ENCODE measurements at regions not wholly inside any gene's neighbourhood (a gene's known extent, or its start where the extent isn't known, plus 50 kb on each side); places are given as distances from the start of the nearest gene placed in this dataset.

DNA sequence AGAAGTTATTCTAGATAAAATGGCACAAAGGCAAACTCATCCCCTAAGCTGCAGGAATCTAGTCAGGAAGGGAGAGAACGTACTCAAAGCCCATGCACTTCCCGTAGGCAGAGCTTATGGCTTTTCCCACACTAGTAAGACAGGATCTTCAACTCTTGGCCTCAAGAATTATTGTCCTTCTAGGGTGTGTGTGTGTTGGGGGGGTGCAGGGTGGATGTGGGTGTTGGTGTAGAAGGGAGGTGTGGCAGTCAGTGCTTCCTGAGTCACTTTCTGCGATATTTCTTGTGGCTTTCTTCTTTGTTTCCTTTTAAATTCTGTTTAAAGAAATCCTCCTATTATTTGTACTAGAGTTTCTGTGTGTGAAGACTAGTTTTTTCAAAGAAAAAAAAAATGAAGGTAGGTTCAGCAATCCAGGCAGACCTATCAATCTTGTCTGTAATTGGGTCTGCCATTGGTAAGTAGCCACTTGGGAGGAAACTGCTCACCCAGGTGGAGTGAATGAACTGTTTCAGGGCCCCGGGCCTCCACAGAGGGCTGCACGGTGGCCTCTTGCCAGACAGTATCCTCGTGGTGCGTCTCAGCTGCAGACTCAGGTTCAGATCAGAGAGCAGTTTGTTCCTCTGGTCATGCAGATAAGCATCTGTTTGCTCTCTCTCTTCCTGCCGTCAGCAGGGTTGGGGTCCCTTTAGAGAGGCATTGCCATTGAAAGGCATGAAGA is 131.9 kb downstream of the NPR3 start:
- TF ChIP-seq, protein P1, sequence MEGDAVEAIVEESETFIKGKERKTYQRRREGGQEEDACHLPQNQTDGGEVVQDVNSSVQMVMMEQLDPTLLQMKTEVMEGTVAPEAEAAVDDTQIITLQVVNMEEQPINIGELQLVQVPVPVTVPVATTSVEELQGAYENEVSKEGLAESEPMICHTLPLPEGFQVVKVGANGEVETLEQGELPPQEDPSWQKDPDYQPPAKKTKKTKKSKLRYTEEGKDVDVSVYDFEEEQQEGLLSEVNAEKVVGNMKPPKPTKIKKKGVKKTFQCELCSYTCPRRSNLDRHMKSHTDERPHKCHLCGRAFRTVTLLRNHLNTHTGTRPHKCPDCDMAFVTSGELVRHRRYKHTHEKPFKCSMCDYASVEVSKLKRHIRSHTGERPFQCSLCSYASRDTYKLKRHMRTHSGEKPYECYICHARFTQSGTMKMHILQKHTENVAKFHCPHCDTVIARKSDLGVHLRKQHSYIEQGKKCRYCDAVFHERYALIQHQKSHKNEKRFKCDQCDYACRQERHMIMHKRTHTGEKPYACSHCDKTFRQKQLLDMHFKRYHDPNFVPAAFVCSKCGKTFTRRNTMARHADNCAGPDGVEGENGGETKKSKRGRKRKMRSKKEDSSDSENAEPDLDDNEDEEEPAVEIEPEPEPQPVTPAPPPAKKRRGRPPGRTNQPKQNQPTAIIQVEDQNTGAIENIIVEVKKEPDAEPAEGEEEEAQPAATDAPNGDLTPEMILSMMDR (conservative IDR thresholded peaks at IDR 0.05; ENCODE audit: low read depth, low read length): no peak
- DNase-seq (ENCODE audit: low read depth): no peak

DNA sequence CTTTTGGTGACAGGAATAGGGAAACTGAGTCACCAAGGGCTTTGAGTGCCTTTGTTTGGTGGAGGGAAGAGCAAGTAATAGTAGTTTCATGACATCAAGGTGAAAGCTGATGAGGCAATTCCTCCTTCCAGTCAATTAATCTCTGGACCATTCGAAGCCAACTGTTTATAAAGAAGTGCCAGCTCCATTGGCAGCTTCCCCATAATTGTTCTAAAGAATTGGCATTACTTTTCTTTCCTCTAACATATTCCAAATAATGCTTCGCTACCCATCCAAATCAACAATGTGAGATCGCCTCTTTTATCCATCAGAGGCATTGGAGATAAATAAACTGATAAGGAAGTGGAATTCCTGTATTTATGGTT is 132.4 kb downstream of the NPR3 start:
- H3K4me3 ChIP-seq (ENCODE audit: low read depth, low read length): no peak overlapping the region
- no peak for DNase-seq (ENCODE audit: low read depth)
- TF ChIP-seq, protein P1 (conservative IDR thresholded peaks at IDR 0.05; ENCODE audit: low read depth, low read length): no peak

More for the DNA sequence above, 131.9 kb downstream of the NPR3 start:
- H3K4me3 ChIP-seq (ENCODE audit: low read depth, low read length): no peak overlapping the region

DNA sequence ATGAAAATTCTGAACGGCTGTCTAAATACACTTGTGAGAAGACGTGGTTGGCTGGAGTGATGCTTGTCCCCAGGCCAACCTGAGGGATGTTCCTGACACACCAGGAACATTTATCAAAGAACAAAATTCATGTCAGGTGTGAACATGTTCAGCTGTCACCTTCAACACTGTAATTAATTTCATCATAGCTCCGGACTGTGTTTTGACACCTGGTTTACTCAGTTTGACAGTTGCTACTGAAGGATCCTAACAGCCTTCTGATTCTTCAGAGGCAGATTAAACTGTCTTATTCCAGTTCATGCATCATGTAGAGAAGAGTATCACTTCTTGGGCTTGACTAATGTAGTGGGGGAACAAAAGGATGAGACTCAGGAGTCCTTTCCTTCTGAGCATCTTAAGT is 134.1 kb downstream of the NPR3 start:
- H3K4me3 ChIP-seq (ENCODE audit: low read depth, low read length): no peak overlapping the region
- no peak for DNase-seq (ENCODE audit: low read depth)
- TF ChIP-seq, protein P1 (conservative IDR thresholded peaks at IDR 0.05; ENCODE audit: low read depth, low read length): no peak

DNA sequence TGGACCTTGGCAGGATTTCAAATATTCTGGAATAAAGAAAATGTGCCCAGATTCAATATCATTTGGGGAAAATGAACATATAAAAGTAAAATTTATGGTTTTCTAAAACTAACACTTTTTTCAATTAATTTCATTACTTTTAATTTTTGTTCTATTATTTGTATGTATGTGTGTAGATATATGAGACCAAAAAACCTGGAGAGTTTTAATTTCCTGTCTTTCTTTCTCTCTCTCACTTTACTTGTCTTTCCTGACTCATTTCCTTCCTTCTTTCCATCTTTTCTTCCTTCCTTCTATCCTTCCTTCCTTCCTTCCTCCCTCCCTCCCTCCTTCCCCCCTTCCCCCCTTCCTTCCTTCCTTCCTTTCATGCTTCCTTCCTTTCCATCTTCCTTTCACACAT is 137.0 kb downstream of the NPR3 start:
- TF ChIP-seq, protein P1 (conservative IDR thresholded peaks at IDR 0.05; ENCODE audit: low read depth, low read length): no peak
- DNase-seq (ENCODE audit: low read depth): no peak
- no peak overlapping the region for H3K4me3 ChIP-seq (ENCODE audit: low read depth, low read length)

DNA sequence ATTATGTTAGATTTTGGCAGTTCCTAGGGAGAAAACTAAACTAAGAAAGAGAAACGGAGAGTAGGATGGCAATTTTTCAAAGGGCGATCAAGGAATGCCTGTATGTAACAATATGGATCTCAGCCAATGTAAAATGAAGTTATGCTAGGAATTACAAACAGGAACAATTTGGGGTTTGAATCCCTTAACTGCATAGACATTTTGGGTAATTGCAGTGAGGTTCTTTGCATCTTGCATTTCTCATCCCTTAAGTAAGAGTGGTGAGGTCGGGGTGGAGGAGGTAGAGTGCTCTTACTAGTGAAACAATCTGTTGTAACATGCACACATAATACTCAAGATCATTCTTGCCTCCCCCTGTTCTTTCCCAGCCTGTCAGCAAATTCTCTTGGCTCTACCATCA is 137.6 kb downstream of the NPR3 start:
- no peak overlapping the region for H3K4me3 ChIP-seq (ENCODE audit: low read depth, low read length)
- DNase-seq (ENCODE audit: low read depth): peak; percentile 50

DNA sequence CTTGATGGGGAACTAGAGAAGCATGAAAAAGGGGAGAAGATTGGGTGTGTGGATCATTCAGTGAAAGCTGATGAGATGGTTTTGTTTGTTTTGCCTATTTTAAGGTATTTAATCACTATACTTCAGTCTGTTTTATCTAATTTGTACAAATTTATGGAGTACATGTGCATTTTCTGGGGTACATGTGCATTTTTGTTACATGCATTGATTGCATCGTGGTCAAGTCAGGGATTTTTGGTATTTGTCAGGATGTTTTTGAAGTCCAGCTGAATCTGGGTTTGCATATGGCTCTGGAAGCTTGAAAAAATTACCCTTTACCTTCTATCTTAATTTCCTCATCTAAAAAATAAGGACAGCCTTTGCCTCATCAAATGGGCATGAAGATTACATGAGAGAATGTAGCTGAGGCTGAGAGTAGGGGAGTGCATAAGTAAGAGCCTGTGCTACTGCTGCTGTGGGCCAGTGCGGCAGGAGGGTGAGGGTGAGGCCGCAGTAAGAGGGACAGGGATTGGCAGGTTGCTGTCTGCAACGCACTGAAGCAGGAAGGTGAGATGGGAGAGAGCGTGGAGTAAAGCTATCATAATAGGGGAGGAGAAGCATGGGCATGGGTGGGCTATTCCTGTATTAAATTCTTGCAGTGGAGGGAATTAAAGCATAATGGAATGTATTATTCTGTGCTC is 139.8 kb downstream of the NPR3 start:
- TF ChIP-seq, protein P1 (conservative IDR thresholded peaks at IDR 0.05; ENCODE audit: low read depth, low read length): no peak
- no peak overlapping the region for H3K4me3 ChIP-seq (ENCODE audit: low read depth, low read length)
- DNase-seq (ENCODE audit: low read depth): no peak

More for the DNA sequence above, 137.6 kb downstream of the NPR3 start:
- TF ChIP-seq, protein P1 (conservative IDR thresholded peaks at IDR 0.05; ENCODE audit: low read depth, low read length): no peak

Data from choroid plexus epithelial cell (primary cell).